ENCODE measurements at regions not wholly inside any gene's neighbourhood (a gene's known extent, or its start where the extent isn't known, plus 50 kb on each side); places are given as distances from the start of the nearest gene placed in this dataset.

DNA sequence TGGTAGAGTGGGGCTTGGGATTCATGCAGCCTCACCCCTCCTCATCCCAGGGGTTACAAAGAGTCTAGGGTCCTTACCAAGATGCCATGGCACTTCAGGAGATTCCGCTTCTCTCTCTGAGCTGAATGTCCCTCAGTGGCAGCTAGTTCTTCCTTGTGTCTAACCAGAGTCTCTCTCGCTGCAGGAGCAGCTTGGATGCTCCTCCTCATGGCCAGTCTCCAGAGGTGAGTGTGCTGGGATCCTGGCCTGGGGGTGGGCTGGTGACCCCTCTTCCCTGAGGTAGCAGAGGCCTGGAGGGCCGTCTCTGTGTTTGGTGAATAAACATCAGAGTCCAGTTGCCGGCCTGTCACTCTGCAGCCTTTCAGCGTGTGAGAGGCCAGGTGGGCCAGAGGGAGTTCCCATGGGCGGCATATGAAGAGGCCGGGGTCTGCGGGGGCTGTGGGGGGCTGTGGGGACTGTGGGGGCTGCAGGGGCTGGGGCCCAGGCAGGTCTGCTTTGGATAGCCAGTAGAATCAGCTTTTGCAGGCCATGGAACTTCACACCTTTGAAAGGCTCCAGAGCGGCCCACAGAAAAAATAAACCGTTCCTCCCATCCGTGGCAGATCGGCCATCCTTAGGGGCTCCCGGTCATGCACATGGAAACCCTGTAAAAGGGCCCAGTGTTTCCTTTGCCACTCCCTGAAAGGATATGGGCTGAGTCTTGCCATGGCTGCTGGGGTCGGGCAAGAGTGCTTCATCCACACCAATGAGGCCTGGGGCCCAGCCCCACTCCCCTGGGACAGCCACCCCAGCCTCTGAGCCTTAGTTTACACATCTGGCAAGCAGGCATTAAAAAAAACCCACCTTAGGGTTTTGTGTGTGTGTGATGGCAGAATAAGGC lies 256.4 kb downstream of the FOXD2 start:
- H2BK20ac ChIP-seq (ENCODE audit: low read depth, low read length, poor library complexity, severe bottlenecking), result no peak overlapping the region
- H2AK5ac ChIP-seq (ENCODE audit: insufficient read length, low read length), result no peak overlapping the region
- no peak overlapping the region for H3T11ph ChIP-seq (ENCODE audit: low read length)
- H3K4me1 Mint-ChIP-seq, result peaks cover 8 to 14% of the 10 kb centered on the region in 2 experiments
- H3K27ac Mint-ChIP-seq, result no peak overlapping the region
- peak; percentile 15 for DNase-seq
- no peaks in the 10 kb centered on the region for H3K79me2 ChIP-seq (ENCODE audit: insufficient read depth, low read length)
- H3K9ac ChIP-seq (ENCODE audit: extremely low read depth, insufficient read length, low read length), result no peak overlapping the region
- H3K27me3 ChIP-seq (ENCODE audit: insufficient read depth, low read length), result no peaks in the 10 kb centered on the region
- H2BK5ac ChIP-seq (ENCODE audit: insufficient read length, low read length), result no peak overlapping the region
- H3K27me3 Mint-ChIP-seq (ENCODE audit: low read depth), result peaks cover 5% of the 10 kb centered on the region
- no peak overlapping the region for H4K91ac ChIP-seq (ENCODE audit: insufficient read length, low read depth, low read length)
- H3K14ac ChIP-seq (ENCODE audit: insufficient read depth, low read length), result no peak overlapping the region
- no peak overlapping the region for H3K4me3 Mint-ChIP-seq
- no peak overlapping the region for H3K56ac ChIP-seq (ENCODE audit: insufficient read length, low read depth, low read length)
- H3K36me3 Mint-ChIP-seq (ENCODE audit: insufficient read depth in 1 of 3, low read depth in 3 of 3), result no peaks in the 10 kb centered on the region
- no peaks in the 10 kb centered on the region for H3K79me1 ChIP-seq (ENCODE audit: insufficient read depth, low read depth, low read length, poor library complexity, severe bottlenecking)
- no peak overlapping the region for H3K23ac ChIP-seq (ENCODE audit: insufficient read length, low read depth, low read length)
- TF ChIP-seq, protein P1, sequence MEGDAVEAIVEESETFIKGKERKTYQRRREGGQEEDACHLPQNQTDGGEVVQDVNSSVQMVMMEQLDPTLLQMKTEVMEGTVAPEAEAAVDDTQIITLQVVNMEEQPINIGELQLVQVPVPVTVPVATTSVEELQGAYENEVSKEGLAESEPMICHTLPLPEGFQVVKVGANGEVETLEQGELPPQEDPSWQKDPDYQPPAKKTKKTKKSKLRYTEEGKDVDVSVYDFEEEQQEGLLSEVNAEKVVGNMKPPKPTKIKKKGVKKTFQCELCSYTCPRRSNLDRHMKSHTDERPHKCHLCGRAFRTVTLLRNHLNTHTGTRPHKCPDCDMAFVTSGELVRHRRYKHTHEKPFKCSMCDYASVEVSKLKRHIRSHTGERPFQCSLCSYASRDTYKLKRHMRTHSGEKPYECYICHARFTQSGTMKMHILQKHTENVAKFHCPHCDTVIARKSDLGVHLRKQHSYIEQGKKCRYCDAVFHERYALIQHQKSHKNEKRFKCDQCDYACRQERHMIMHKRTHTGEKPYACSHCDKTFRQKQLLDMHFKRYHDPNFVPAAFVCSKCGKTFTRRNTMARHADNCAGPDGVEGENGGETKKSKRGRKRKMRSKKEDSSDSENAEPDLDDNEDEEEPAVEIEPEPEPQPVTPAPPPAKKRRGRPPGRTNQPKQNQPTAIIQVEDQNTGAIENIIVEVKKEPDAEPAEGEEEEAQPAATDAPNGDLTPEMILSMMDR (conservative IDR thresholded peaks at IDR 0.05), result no peak
- H2AFZ ChIP-seq (ENCODE audit: low read length), result no peak overlapping the region
- H3K18ac ChIP-seq (ENCODE audit: insufficient read length, low read depth, low read length), result no peak overlapping the region
- H3K4me1 ChIP-seq (ENCODE audit: insufficient read depth, low read length), result no peaks in the 10 kb centered on the region
- H2BK12ac ChIP-seq (ENCODE audit: insufficient read length, low read depth, low read length), result no peak overlapping the region
- H2BK120ac ChIP-seq (ENCODE audit: low read depth, low read length, poor library complexity, severe bottlenecking), result no peak overlapping the region
- no peak overlapping the region for H3K27ac ChIP-seq (ENCODE audit: insufficient read length, low read depth, low read length)
- H3K9me3 Mint-ChIP-seq, result no peaks in the 10 kb centered on the region
- no peak overlapping the region for H4K8ac ChIP-seq (replicated peaks; ENCODE audit: insufficient read length, low read depth, low read length)
- H4K5ac ChIP-seq (ENCODE audit: insufficient read length, low read depth, low read length), result no peak overlapping the region
- no CpG with 5 or more reads among the region's 14 CpGs for WGBS (ENCODE audit: extremely low coverage, insufficient read length, low lambda C conversion rate)
- H3K9me3 ChIP-seq (ENCODE audit: control insufficient read depth, low read depth, low read length), result no peaks in the 10 kb centered on the region
- H2BK15ac ChIP-seq (ENCODE audit: low read depth, low read length), result no peak overlapping the region
- no peak overlapping the region for H3K4ac ChIP-seq (ENCODE audit: low read depth, low read length)
- no peaks in the 10 kb centered on the region for H3K23me2 ChIP-seq (ENCODE audit: insufficient read length, low read depth, low read length, poor library complexity, severe bottlenecking)
- no peak overlapping the region for H3K4me2 ChIP-seq (ENCODE audit: insufficient read depth, insufficient read length, low read length)
- H4K20me1 ChIP-seq (ENCODE audit: control insufficient read depth, insufficient read depth, insufficient read length), result no peaks in the 10 kb centered on the region

All from H9 (cell line).